Loucy (cell line): ENCODE measurements at regions not wholly inside any gene's neighbourhood (a gene's known extent, or its start where the extent isn't known, plus 50 kb on each side); places are given as distances from the start of the nearest gene placed in this dataset.

ENCODE experiments used
- EZH2phosphoT487 ChIP-seq: fragments of 200-600 bp; IDR thresholded peaks from 2 replicates; pipeline ENCODE4 v1.6.1; 2018; ENCODE audit warnings: antibody characterized with exemption, mild to moderate bottlenecking, moderate library complexity, borderline replicate concordance
- TF ChIP-seq, protein P1 (sequence below): fragments of 200-600 bp; sonication (generic); conservative IDR thresholded peaks from 2 replicates; pipeline ENCODE4 v1.5.1; 2014; ENCODE audit warnings: mild to moderate bottlenecking, antibody characterized with exemption, low read length

DNA sequence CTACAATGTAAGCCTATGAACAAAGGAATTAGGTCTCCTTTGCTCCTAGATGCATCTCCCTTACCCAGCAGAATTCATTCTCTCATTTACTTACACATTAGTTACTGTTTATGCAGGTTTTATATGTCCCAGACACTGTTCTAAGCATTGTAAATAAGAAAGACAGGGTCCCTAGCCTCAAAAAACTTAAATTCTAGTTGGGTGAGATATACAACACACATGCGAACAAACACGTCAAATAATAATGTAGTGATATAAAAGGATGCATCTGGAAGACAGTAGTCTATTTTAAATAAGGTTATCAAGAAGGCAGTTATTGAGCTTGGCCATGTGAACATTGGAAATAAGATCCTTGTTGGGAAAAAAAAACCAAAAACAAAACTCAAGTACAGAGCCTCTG, 479.7 kb downstream of the DNAJB9 start:
- TF ChIP-seq, protein P1, sequence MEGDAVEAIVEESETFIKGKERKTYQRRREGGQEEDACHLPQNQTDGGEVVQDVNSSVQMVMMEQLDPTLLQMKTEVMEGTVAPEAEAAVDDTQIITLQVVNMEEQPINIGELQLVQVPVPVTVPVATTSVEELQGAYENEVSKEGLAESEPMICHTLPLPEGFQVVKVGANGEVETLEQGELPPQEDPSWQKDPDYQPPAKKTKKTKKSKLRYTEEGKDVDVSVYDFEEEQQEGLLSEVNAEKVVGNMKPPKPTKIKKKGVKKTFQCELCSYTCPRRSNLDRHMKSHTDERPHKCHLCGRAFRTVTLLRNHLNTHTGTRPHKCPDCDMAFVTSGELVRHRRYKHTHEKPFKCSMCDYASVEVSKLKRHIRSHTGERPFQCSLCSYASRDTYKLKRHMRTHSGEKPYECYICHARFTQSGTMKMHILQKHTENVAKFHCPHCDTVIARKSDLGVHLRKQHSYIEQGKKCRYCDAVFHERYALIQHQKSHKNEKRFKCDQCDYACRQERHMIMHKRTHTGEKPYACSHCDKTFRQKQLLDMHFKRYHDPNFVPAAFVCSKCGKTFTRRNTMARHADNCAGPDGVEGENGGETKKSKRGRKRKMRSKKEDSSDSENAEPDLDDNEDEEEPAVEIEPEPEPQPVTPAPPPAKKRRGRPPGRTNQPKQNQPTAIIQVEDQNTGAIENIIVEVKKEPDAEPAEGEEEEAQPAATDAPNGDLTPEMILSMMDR: no peak
- TF ChIP-seq EZH2phosphoT487: no peak
